Bronchial epithelial cell (primary cell): ENCODE measurements at regions not wholly inside any gene's neighbourhood (a gene's known extent, or its start where the extent isn't known, plus 50 kb on each side); places are given as distances from the start of the nearest gene placed in this dataset.

Experiments
- DNase-seq: peaks from one replicate; pipeline ENCODE4 v3.0.0-alpha.2; 2010; ENCODE audit warnings: low read depth
- FAIRE-seq: peaks from 2 replicates; lab custom pipeline; 2011; peaks lifted over from hg19 to GRCh38; lab: Jason Lieb, UNC
- H3K27me3 ChIP-seq: 2 replicates; pipeline ENCODE4 v1.5.1; 2011; ENCODE audit warnings: low read length; ENCODE audit not compliant: control insufficient read depth, insufficient read depth
- H3K36me3 ChIP-seq: 2 replicates; pipeline ENCODE4 v1.5.1; 2011; ENCODE audit warnings: low read length; ENCODE audit not compliant: control insufficient read depth, insufficient read depth
- H3K4me3 ChIP-seq: 2 replicates; pipeline ENCODE4 v1.5.1; 2011; ENCODE audit warnings: mild to moderate bottlenecking, low read depth, low read length, control low read depth
- CTCF ChIP-seq: IDR thresholded peaks from 2 replicates; pipeline ENCODE4 v1.5.1; 2011; ENCODE audit warnings: mild to moderate bottlenecking, moderate library complexity, low read length, control low read depth, inconsistent platforms; ENCODE audit not compliant: insufficient read depth, severe bottlenecking

DNA sequence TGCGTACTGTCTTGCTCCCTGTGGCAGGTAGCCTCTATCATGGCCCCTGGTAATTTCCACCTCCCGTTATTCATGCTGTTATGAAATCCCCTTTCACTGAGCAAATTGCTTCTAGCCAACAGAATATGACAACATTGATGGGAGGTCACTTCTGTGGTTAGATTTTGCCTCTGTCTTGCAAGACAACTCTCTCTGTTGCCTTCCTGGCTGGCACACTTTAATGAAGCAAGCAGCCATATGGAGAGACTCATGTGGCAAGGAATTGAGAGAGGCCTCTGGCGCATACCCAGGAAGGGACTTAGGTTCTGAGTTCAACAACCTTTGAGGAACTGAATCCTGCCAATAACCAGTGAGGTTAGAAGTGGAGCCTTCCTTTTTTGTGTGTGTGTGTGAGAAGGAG, 51.8 kb upstream of the GPRC5B start:
- FAIRE-seq (no peak), DNase-seq (no peak)
- H3K36me3 ChIP-seq: no peaks in the 10 kb centered on the region
- H3K27me3 ChIP-seq: no peaks in the 10 kb centered on the region
- no peak overlapping the region for H3K4me3 ChIP-seq
- no peak for TF ChIP-seq CTCF

GRCh38 chr16:19935694-19936093, 51.0 kb upstream of the GPRC5B start:
- no peak for DNase-seq
- Histone ChIP-seq H3K4me3 (no peak overlapping the region), H3K27me3 (no peaks in the 10 kb centered on the region), H3K36me3 (no peaks in the 10 kb centered on the region)
- TF ChIP-seq CTCF: no peak
- no peak for FAIRE-seq
